GM21528 (cell line): ENCODE measurements at regions not wholly inside any gene's neighbourhood (a gene's known extent, or its start where the extent isn't known, plus 50 kb on each side); places are given as distances from the start of the nearest gene placed in this dataset.
"Not testable (repeated sequence)": the region's sequence is repeated elsewhere in the genome, so short reads cannot be mapped to it uniquely, and the experiment has no call there.

Source experiments
- ATAC-seq: cut with Tn5 transposase; IDR thresholded peaks from one replicate; pipeline ENCODE4 v1.9.1; 2021; ENCODE audit warnings: mild to moderate bottlenecking, moderate library complexity; ENCODE audit not compliant: unreplicated experiment, low FRiP score

DNA sequence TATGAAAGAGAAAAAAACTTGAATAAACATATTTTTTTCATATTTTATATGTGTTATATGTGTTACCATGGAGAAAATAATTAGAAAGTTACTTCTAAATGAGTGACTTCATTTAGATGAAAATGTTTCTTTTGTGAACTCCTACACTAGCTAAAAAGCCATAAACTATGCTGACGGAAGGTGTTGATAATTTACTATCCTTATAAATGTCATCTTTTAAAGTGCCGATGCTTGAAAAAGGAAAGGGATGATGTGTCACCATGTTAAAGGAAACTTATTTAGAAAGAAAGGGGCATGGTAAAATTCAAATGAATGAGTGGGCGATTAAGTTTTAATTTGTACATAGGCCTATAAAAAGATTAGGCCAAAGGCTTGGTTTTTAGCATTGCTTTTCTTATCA lies 133.8 kb downstream of the SPRY1 start:
- no peak for ATAC-seq

DNA sequence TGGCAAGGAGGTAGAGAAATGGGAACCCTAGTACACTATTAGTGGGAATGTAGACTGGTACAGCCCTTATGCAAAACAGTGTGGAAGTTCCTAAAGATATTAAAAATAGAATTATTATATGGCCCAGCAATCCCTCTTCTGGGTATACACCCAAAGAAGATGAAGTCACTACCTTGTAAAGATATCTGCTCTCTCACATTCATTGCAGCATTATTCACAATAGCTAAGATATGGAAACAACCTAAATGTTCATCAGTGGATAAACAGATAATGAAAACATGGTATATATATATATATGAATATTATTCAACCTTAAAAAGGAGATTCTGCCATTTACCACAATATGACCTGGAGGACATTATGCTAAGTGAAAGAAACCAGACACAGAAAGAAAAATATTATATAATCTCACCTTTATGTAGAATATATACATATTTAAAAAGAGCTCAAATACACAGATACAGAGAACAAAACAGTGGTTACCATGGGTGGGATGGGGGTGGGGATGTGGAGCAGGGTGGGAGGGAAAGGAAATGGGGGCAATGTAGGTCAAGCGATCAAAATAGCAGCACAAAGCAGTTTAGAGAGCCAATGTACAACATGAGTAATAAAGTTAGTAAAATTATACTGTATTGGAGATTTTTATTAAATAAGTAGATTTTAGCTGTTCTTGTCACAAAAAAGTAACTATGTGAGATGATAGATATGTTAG lies 138.6 kb downstream of the SPRY1 start:
- ATAC-seq: no peak

DNA sequence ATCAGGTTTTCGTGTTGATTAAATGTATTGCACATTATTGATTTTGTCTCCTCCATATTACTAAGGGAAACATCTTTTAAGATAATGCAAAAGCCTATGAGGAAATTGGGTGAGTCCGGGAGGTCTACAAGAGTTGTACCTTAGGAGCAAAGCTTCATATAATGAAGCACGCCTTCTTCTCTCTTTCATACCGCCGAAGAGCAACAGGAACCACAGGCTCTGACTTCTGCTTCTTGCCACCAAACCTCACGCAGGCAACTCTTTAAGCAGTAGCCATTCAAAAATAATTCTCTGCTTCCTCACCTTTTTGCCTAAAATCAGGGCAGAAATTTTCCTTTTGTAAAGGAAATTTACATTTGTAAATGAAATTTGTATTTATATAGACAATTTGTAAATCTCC lies 139.6 kb downstream of the SPRY1 start:
- no peak for ATAC-seq

DNA sequence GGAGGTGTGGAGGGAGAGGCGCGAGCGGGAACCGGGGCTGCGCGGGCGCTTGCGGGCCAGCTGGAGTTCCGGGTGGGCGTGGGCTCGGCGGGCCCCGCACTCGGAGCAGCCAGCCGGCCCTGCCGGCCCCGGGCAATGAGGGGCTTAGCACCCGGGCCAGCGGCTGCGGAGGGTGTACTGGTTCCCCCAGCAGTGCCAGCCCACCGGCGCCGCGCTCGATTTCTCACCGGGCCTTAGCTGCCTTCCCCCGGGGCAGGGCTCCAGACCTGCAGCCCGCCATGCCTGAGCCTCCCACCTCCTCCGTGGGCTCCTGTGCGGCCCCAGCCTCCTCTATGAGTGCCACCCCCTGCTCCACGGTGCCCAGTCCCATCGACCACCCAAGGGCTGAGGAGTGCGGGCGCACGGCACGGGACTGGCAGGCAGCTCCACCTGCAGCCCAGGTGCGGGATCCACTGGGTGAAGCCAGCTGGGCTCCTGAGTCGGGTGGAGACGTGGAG lies 141.4 kb downstream of the SPRY1 start:
- ATAC-seq: not testable (repeated sequence)

DNA sequence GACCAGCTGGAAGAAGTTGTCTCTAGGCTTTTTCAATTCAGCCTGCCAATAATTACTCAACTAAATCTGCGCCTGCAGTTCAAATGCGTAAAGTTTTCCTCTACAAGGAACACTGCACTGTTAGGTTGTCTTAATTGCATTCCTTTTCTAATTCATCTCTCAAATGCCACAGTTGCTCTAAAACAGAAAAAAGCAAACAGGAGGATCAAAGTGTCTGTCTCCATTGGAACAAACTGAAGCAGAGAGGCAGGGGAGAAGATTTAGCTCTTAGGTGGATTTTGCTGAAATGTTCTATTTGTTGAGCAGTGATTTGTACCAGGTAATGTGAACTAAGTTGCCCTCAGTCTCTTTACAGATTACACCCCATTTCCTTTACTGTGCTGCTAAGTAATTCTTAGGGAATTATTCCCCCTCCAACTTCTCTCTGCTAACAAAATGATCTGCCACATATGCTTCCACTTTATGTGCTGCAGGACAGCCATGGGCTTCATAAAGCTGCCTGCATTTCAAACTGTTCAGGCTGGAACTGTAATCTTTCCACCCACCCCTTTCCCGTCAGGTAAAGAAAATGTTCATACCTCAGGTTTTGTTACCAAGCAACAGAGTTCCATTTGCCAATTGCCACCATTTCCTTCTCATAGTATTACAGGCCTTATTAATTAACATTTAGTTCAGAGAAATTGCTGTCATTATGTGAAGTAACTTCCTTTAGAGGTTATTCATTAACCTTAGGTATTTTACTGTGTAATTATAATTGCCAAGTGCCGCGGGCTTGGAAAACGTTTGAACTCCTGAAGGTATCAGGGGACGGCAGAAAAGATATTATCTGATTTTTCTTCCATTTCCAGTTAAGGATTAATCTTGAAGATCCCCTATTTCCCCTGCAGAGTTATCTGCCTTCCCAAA lies 149.3 kb downstream of the SPRY1 start:
- no peak for ATAC-seq

DNA sequence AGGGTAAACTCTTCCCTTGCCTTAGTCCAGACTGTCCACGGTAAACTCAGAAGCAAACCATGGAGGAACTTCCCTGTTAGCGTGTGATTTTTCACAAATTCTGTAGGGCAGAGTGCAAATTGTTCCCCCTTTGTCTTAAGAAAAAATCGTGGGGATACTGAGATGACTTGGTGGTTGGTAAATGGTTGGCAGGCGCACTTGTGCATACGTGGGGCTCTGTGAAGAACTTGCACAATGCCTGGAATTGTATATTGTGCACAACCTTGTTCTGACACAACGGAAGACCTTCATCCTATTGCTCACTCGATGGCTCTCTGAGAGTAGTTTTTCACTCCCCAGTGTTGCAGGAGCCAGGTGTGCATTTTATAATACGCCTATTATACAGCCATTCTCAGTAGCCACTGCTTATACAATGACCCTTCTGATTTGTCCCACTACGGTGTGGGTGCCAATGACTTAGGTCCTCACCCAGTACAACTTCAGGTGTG lies 150.0 kb downstream of the SPRY1 start:
- no peak for ATAC-seq

DNA sequence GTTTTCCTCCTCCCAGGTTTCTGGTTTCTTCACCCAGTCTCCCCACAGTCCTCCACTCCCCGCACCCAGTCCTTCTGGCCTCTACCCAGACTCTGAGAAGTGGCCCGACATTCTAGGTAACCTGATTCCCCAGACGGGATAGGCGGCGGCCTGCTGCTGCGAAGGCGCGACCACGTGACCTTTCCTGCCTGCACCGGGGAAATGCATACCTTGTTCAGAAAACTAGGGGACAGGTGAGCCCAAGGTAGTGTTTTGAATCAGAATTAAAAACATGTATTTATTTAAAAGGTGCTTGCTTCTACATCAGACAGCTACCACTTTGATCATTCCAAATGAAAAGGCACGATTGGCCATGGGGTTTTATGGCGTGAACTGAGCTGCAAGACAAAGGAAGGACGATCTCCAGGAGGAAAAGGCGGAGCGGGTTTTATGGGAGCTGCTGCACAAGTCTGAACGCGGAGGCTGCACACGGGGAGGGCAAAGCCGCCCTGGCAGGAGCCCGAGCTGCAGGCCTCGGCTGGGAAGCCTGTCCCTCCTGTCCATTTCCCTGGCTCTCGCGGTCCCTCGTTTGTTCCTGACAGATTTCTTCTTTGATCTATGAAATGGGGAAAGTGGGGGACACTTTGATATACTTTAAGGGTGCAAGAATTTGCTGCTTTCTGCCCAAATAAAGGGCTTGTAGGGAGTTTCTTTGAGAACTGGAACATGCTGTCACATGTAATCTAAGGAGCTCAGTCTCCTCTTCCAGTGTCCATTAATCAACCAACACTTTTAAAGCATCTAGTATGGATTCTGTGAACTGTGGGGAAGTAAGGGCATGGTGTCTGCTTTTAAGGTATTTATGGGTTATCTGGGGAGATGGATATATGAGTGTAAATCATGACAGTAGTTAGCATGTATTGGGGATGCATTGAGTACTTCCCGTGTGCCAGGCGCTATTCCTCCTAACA lies 150.9 kb downstream of the SPRY1 start:
- no peak for ATAC-seq

DNA sequence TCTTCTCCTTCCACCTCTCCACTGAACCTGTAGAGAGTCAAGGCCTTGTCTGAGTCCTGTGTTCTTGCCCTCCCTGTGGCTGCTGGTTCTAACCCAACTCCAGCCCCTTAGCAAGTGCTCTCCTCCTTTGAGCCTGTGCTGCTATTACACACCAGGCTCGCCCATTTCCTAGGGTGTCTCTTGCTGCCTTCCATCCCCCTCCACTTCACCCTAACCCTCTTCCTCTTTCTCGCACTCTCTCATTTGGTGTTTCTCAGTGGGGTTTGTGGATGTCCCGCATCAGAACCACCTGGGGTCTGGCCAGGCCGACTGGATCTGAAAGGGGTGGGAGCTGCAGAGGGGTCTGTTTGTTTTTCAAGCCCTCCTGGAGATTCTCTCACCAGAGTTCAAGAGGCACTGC lies 156.7 kb downstream of the SPRY1 start:
- no peak for ATAC-seq

DNA sequence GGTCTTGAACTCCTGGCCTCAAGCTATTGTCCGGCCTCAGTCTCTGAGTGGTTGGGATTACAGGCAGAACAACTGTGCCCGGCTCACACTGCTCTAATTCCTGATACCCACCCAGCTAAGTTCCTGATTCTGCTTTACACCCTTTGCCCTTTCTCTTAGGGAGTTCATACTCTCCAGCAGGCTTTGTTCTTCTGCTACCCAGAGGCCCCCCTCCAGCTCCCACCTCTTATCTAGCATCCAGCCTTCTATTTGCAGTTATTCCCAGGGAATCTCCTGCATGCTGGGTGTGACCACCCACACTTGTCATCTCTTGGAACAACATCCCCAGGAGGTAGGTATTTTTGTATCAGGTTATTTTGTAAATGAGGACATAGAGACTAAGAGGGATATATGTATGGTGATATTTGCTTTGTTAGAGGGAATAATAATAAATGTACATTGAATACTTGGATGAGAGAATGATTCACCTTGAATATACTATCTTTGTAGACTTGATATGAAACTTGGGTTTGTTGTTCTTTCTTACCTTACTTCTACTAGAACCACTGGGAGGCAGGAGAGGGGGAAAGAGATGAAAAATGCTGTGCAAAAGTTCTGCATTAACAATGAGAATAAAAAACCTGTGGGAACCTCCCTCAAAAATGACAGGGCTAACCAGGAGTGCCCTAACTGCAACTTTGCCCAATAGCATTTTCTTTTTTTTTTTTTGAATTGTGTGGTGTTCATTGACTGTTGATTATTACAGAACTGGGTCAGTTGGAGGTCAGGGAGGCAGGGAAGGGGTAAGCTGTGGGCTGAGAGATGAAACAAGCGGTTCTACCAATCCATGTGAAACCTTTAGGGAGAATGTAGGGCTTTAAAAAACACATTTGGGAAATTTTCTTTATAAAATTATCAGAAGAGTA lies 157.4 kb downstream of the SPRY1 start:
- no peak for ATAC-seq

DNA sequence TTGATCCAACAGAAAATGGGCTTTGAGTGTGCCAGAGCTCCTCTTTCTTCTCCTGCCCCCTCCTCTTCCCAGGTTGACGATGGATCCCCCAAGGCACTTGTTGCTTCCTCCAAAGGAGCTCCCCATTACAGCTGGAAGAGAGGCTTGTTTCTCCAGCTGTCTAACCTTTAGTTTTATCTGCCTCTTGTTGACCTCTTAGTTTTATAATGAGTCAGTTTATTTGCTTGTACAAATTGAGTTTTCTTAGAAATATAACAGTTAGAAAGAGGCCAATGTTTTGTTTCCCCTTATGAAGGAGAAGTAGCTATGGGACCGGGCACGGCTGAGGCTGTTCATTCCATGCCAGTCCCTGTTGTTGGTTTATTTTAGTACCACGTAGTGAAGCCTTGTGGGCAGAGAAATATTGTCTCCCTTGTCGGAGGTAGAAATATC lies 158.2 kb downstream of the SPRY1 start:
- no peak for ATAC-seq

DNA sequence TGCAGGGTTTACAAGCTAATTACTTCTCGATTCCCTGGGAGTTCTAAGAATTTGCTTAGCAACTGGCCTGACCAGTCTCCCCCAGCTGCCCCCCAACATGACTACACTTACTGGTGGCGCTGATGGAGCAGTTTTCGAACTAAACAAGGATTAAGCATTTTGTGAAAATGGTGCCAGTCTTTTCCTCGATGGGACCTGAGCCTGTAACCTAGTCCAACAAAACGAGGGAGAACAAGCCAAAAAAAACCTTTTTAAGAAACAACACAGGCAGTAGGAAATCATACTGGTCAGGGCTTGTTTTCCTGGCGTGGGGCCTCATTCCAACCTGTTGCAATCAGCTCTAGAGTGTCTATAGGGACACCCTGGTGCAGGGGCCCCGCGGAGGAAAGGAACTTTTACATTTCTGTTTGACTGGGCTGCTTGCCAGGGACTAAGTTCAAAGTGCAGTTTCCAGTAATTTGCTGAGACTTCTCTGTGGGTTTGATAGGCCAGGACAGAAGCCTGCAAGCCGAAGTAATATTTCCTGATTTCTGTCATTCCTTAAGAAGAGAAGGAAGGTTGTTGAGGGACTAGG lies 158.7 kb downstream of the SPRY1 start:
- ATAC-seq: no peak

DNA sequence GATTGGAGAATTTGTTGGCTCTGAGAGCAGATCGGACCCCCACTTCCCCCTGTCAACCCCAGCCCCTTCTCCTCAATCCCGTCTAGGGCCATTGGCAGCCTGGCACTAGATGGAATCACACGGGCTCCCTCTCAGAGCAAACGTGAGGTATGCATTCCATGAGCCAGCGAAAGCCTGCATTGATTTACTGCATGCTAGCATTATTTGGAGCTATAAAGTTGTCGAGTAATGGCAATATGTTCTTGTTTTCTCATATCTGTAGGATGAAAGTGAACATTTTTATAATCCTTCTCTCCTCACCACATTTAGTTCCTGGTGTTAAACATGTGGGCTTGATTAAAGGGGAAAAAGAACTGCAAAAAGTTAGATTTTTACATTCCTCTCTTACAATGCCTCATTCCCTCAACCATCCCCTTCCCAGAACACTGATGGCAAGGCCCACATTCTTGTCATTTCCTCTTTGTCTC lies 159.2 kb downstream of the SPRY1 start:
- no peak for ATAC-seq

DNA sequence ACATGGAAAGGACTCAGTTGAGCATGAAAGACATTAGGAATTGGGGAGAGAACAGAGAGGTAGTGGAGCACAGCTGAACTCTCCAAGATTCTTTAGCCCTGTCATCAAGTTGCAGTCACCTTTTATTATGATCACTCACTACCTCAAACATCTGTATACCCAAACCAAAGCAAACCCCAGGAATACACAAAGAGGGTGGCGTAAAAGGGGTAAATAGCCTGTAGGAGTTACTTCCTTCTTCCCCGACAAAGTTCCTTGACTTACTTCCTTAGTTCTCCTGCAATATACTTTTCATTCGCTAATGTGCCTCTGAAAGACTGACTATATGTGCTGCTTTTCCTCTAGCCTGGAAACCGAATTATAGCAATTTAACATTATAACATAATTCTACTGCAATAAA lies 159.9 kb downstream of the SPRY1 start:
- ATAC-seq: no peak

DNA sequence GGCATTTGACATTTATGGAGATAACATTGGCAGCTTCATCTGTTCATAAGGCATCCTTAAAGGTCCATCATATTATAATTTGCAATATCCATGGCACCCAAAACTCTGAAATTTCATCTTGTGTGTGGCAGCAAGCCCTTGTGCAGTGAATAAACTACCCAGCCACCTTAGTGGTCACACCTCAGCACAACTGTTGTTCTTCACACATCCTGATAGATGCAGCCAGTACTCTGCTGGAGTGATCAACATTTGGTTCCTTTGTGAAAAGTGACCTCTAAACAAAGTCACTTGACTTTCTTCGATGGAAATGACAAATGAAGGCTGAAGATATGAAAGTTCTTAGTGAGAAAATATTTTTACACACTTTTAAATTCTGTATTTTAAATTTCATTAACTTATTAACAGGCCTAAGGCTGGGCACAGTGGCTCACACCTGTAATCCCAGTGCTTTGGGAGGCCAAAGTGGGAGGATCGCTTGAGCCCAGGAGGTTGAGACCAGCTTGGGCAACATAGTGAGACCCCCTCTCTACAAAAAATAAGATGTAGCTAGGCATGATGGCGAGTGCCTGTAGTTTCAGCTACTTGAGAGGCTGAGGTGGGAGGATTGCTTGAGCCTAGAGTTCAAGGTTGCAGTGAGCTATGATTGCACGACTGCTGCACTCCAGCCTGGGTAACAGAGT lies 161.4 kb downstream of the SPRY1 start:
- ATAC-seq: no peak

DNA sequence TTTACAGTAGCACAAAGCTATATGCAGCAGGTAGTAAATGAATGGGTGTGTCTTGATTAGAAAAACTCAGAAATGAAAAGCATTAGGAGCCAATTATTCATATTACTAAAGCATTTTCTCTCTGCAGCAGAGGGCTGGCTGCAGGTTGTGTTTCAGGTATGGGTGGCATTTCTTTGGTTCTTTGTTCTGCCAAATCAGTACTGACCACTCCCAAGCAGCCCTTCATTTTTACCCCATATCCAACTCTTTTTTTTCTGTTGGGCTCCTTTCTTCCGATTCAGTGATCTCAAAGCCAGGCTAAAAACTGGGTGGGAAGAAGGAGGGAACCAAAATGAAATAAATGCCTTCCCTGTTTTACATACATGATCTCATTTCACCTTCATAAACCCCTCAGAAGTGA lies 162.3 kb downstream of the SPRY1 start:
- ATAC-seq: no peak

DNA sequence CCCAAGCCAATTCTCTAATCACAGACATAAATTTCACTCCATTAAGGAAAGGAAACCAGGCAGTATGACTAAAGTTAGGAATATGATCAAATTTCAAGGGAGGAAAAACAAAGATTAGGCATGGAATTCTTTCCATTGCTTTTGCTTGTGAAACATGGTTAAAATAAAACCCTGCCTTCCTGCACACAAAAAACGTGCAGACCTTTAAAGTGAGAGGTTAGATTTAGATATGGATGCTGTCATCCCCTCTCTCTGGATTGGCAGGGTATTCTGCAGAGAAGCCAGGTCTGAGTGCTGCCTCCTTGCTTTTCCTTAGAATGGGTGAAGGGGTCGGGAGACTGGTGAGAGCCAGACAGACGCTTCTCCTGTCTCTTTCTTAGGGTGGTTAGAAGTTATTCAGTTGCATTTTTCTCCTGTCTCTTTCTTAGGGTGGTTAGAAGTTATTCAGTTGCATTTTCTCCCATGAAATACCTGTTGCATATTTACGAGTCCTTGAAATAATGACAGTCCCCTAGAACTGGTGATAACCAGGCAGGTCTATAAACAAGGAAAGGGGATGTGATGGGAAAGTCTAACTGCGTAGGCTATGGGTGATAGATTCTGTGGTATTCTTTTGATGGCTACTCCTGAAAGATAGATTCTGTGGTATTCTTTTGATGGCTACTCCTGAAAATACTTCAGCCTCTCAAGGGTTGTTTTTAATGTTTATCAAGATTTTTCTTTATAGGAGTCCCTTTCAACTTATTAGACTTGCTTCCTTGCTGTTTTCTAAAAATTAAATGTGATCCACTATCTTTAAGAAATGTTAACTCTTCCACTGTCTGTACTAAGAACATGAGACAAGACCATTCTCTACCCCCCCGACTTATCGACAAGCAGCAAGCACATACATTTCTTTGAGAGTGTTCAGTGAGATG lies 163.6 kb downstream of the SPRY1 start:
- no peak for ATAC-seq

DNA sequence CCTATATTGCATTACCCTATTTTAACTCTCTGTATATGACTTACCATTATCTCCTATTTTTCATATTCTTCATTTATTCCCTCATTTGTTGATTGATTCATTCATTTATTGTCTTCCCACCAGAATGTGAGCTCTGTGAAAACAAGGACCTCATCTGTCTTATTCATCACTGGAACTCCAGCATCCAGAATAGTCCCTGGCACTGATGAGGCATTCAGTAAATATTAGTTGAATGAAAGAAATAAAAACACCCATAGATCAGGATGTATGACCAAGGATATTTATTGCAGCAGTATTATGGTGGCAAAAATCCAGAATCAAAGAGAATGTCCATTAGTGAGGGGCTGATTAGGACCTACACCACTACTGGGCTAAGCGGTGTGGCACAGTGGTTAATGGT lies 164.9 kb downstream of the SPRY1 start:
- ATAC-seq: no peak
